ENCODE measurements at regions not wholly inside any gene's neighbourhood (a gene's known extent, or its start where the extent isn't known, plus 50 kb on each side); places are given as distances from the start of the nearest gene placed in this dataset.
"Not testable (repeated sequence)": the region's sequence is repeated elsewhere in the genome, so short reads cannot be mapped to it uniquely, and the experiment has no call there.

- peak in 1 of 2 donors; percentile 7 for DNase-seq
Measured at GRCh38 chr9:78438780-78439179, 141.9 kb downstream of the PSAT1 start.

GRCh38 chr9:78439190-78439865 is 142.4 kb downstream of the PSAT1 start:
- DNase-seq, result peak; percentile 83 to 93

GRCh38 chr9:78439866-78440830 is 143.2 kb downstream of the PSAT1 start:
- DNase-seq, result peak in 1 of 2 donors; percentile 1

- DNase-seq, result no peak
Measured at GRCh38 chr9:78441396-78441795, 144.5 kb downstream of the PSAT1 start.

- DNase-seq, result no peak
Measured at GRCh38 chr9:78441822-78442431, 145.0 kb downstream of the PSAT1 start.

- not testable (repeated sequence) for DNase-seq
Measured at GRCh38 chr9:78442577-78442976, 145.7 kb downstream of the PSAT1 start.

- no peak for DNase-seq
Measured at GRCh38 chr9:78443946-78444345, 147.0 kb downstream of the PSAT1 start.

- no peak for DNase-seq
Measured at GRCh38 chr9:78448960-78449673, 152.2 kb downstream of the PSAT1 start.

- no peak for DNase-seq
Measured at GRCh38 chr9:78453450-78453849, 156.5 kb downstream of the PSAT1 start.

- no peak for DNase-seq
Measured at GRCh38 chr9:78462611-78463010, 165.7 kb downstream of the PSAT1 start.

GRCh38 chr9:78463750-78464149 is 166.8 kb downstream of the PSAT1 start:
- no peak for DNase-seq

GRCh38 chr9:78468231-78468630 is 171.3 kb downstream of the PSAT1 start:
- no peak for DNase-seq

- DNase-seq, result no peak
Measured at GRCh38 chr9:78468974-78469576, 172.2 kb downstream of the PSAT1 start.

- no peak for DNase-seq
Measured at GRCh38 chr9:78470216-78470615, 173.3 kb downstream of the PSAT1 start.

GRCh38 chr9:78470741-78471140 is 173.8 kb downstream of the PSAT1 start:
- DNase-seq, result no peak

- no peak for DNase-seq
Measured at GRCh38 chr9:78472111-78472510, 175.2 kb downstream of the PSAT1 start.

- no peak for DNase-seq
Measured at GRCh38 chr9:78479441-78479840, 182.5 kb downstream of the PSAT1 start.

GRCh38 chr9:78486661-78487060 is 189.7 kb downstream of the PSAT1 start:
- DNase-seq, result no peak

GRCh38 chr9:78490231-78490630 is 193.3 kb downstream of the PSAT1 start:
- DNase-seq, result no peak

GRCh38 chr9:78491402-78491801 is 194.5 kb downstream of the PSAT1 start:
- DNase-seq, result no peak

GRCh38 chr9:78493166-78493742 is 196.3 kb downstream of the PSAT1 start:
- no peak for DNase-seq

GRCh38 chr9:78502566-78502965 is 205.6 kb downstream of the PSAT1 start:
- DNase-seq, result no peak

Data from hippocampal formation (tissue), 2 donors.